Smooth muscle cell (in vitro differentiated cells): ENCODE measurements at regions not wholly inside any gene's neighbourhood (a gene's known extent, or its start where the extent isn't known, plus 50 kb on each side); places are given as distances from the start of the nearest gene placed in this dataset.

Experiments
- DNase-seq: peaks from one replicate; lab custom pipeline; 2025; ENCODE audit not compliant: unreplicated experiment; lab: John Stamatoyannopoulos, UW
- H2AFZ ChIP-seq: fragments of 200-600 bp; sonication (generic); 2 replicates; pipeline ENCODE4 v1.6.0; 2016; ENCODE audit warnings: antibody characterized with exemption, low read depth, mild to moderate bottlenecking
- H3F3A ChIP-seq: fragments of 200-600 bp; sonication (generic); 2 replicates; pipeline ENCODE4 v1.6.0; 2017; ENCODE audit warnings: antibody characterized with exemption, low read depth
- H3K27ac ChIP-seq: fragments of 200-600 bp; sonication (generic); 2 replicates; pipeline ENCODE4 v1.5.1; 2016; ENCODE audit warnings: low read depth, mild to moderate bottlenecking
- H3K27me3 ChIP-seq: fragments of 200-600 bp; sonication (generic); 2 replicates; pipeline ENCODE4 v1.6.1; 2016; ENCODE audit warnings: low read depth, mild to moderate bottlenecking
- H3K36me3 ChIP-seq: fragments of 200-600 bp; sonication (generic); 2 replicates; pipeline ENCODE4 v1.5.1; 2016; ENCODE audit warnings: low read depth
- H3K4me1 ChIP-seq: fragments of 200-600 bp; sonication (generic); 2 replicates; pipeline ENCODE4 v1.5.1; 2016; ENCODE audit warnings: low read depth
- H3K4me2 ChIP-seq: fragments of 200-600 bp; sonication (generic); 2 replicates; pipeline ENCODE4 v1.6.0; 2016; ENCODE audit warnings: mild to moderate bottlenecking
- H3K4me3 ChIP-seq: fragments of 200-600 bp; sonication (generic); 2 replicates; pipeline ENCODE4 v1.5.1; 2016; ENCODE audit warnings: mild to moderate bottlenecking
- H3K79me2 ChIP-seq: fragments of 200-600 bp; sonication (generic); 2 replicates; pipeline ENCODE4 v1.6.0; 2016; ENCODE audit warnings: low read depth, mild to moderate bottlenecking
- H3K9ac ChIP-seq: fragments of 200-600 bp; sonication (generic); 2 replicates; pipeline ENCODE4 v1.6.0; 2016; ENCODE audit warnings: low read depth
- H3K9me3 ChIP-seq: fragments of 200-600 bp; sonication (generic); replicated peaks from 2 replicates; pipeline ENCODE4 v1.5.1; 2016; ENCODE audit warnings: low read depth
- H4K20me1 ChIP-seq: fragments of 200-600 bp; sonication (generic); 2 replicates; pipeline ENCODE4 v1.6.0; 2016; ENCODE audit warnings: low read depth
- WGBS: methylation state at CpG from one replicate; pipeline ENCODE4 v1.1.7; 2016; ENCODE audit warnings: low lambda C conversion rate; 5-methylcytosine and 5-hydroxymethylcytosine counted together
- TF ChIP-seq, protein P1 (sequence below): fragments of 200-600 bp; sonication (generic); IDR thresholded peaks from 2 replicates; pipeline ENCODE4 v1.5.1; 2017; ENCODE audit warnings: borderline replicate concordance, mild to moderate bottlenecking, antibody characterized with exemption; ENCODE audit not compliant: insufficient read depth, poor library complexity, severe bottlenecking

DNA sequence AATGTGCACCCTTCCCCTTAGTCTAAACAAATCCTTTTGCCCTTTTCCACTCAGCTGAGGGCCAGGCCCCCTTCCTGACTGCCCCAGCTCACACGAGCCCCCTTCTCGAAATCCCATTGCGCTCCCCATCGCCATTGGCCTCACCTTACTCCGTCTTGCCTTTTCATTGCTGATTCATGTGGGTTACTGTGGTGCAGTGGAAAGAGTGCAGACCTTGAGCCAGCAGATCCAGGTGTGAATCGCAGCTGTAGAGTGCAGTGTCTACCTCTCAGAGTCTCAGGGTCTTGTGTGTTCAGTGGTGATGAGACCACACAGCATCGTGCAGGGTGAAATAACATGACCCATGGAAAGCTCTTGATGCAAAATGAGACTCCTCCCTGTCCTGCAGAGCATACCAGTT, 132.4 kb upstream of the APCDD1 start:
- DNase-seq = no peak
- 91% methylated on average over 7 of the region's 7 CpGs for WGBS
- Histone ChIP-seq H3K27me3 (no peaks in the 10 kb centered on the region), H3K4me3 (no peak overlapping the region), H3K9ac (no peak overlapping the region), H3K4me1 (peaks cover 6% of the 10 kb centered on the region), H3K4me2 (no peak overlapping the region), H4K20me1 (no peaks in the 10 kb centered on the region), H3K9me3 (no peaks in the 10 kb centered on the region), H3K79me2 (no peaks in the 10 kb centered on the region), H3K36me3 (no peaks in the 10 kb centered on the region), H3F3A (no peaks in the 10 kb centered on the region), H3K27ac (no peak overlapping the region), H2AFZ (no peak overlapping the region)
- TF ChIP-seq, protein P1, sequence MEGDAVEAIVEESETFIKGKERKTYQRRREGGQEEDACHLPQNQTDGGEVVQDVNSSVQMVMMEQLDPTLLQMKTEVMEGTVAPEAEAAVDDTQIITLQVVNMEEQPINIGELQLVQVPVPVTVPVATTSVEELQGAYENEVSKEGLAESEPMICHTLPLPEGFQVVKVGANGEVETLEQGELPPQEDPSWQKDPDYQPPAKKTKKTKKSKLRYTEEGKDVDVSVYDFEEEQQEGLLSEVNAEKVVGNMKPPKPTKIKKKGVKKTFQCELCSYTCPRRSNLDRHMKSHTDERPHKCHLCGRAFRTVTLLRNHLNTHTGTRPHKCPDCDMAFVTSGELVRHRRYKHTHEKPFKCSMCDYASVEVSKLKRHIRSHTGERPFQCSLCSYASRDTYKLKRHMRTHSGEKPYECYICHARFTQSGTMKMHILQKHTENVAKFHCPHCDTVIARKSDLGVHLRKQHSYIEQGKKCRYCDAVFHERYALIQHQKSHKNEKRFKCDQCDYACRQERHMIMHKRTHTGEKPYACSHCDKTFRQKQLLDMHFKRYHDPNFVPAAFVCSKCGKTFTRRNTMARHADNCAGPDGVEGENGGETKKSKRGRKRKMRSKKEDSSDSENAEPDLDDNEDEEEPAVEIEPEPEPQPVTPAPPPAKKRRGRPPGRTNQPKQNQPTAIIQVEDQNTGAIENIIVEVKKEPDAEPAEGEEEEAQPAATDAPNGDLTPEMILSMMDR = no peak

DNA sequence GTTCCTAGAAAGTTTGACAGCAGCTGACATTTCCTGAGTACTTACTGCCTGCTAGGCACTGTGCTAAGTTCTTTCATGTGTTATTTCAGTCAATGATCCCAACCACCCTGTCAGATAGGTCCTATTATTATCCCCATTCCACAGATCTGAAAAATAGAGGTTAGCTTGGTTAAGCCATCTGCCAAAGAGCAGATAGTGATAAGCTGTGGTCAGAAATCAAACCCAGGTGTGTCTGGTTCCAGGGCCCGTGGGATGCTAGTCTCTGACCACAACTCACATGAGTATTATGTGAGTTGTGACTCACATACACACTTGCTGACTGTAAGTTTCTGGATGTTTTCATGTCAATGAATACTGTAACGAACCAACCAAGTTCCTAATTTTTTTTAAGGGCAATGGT, 132.0 kb upstream of the APCDD1 start:
- no peak overlapping the region for H3K27ac ChIP-seq
- H3K4me1 ChIP-seq = peaks cover 6% of the 10 kb centered on the region
- TF ChIP-seq, protein P1 = no peak

DNA sequence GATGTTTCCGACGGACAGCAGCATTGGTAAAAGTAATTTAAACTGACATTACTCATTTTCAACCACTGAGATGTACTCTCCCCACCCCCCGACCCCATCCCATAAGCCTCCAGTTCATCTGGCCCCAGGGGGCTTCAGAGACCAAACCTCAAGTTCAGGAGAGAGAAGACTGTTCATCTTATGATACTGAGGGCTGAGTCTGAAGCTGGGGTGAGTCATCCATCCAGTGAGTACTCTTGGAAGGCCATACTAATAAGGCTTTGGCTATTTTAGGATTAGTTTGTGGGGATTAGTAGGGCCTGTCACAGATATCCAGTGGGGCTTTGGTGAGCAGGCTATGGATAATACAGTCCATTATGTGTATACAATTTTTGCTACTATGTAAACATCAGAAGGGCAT, 125.3 kb upstream of the APCDD1 start:
- H3K4me2 ChIP-seq = peak overlapping the region; percentile 18
- no peak overlapping the region for H2AFZ ChIP-seq
- H3K27ac ChIP-seq = no peak overlapping the region
- H3K4me3 ChIP-seq = no peak overlapping the region
- no peaks in the 10 kb centered on the region for H4K20me1 ChIP-seq
- no peaks in the 10 kb centered on the region for H3K79me2 ChIP-seq
- H3K27me3 ChIP-seq = no peaks in the 10 kb centered on the region
- TF ChIP-seq, protein P1 = no peak
- H3K36me3 ChIP-seq = no peaks in the 10 kb centered on the region
- no peak overlapping the region for H3K9ac ChIP-seq
- H3K9me3 ChIP-seq = no peaks in the 10 kb centered on the region
- H3K4me1 ChIP-seq = peaks cover 12% of the 10 kb centered on the region
- DNase-seq = no peak
- 58% methylated on average over 3 of the region's 3 CpGs for WGBS
- H3F3A ChIP-seq = no peaks in the 10 kb centered on the region

More for the DNA sequence above, 132.0 kb upstream of the APCDD1 start:
- DNase-seq = no peak
- no peaks in the 10 kb centered on the region for H4K20me1 ChIP-seq
- H3K4me3 ChIP-seq = no peak overlapping the region
- H3K4me2 ChIP-seq = no peak overlapping the region
- H3K79me2 ChIP-seq = no peaks in the 10 kb centered on the region
- 46% methylated on average over 2 of the region's 2 CpGs for WGBS
- H3F3A ChIP-seq = no peaks in the 10 kb centered on the region
- H3K9me3 ChIP-seq = no peaks in the 10 kb centered on the region
- no peaks in the 10 kb centered on the region for H3K27me3 ChIP-seq
- H3K9ac ChIP-seq = no peak overlapping the region
- H3K36me3 ChIP-seq = no peaks in the 10 kb centered on the region
- H2AFZ ChIP-seq = no peak overlapping the region

DNA sequence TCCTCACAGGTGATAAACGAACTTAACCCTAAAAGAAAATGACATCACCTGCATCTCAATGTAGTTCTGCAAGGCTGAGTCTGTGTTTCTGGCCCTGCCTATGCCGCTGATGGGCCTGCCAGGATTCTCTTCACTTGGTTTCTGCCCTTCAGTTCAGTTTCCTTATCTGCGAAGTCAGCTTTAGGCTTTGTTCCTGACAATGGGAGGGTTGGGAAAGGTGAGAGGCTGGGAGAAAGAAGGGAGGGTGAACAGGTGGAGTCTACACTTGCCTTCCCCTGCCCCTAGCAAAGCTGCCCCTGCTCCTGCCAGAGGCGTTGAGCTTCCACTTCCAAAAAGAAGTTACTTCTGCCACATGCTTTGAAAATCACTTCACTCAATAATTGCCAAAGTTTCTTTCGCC, 124.0 kb upstream of the APCDD1 start:
- Histone ChIP-seq H3F3A (no peaks in the 10 kb centered on the region), H3K9ac (no peak overlapping the region), H3K36me3 (no peaks in the 10 kb centered on the region), H3K27me3 (no peaks in the 10 kb centered on the region), H3K9me3 (no peaks in the 10 kb centered on the region), H4K20me1 (no peaks in the 10 kb centered on the region), H3K4me2 (no peak overlapping the region), H3K27ac (no peak overlapping the region), H2AFZ (no peak overlapping the region), H3K4me3 (no peak overlapping the region), H3K4me1 (peaks cover 12% of the 10 kb centered on the region), H3K79me2 (no peaks in the 10 kb centered on the region)
- DNase-seq = no peak
- TF ChIP-seq, protein P1 = no peak
- 83% methylated on average over 5 of the region's 5 CpGs for WGBS
